ENCODE measurements at regions not wholly inside any gene's neighbourhood (a gene's known extent, or its start where the extent isn't known, plus 50 kb on each side); places are given as distances from the start of the nearest gene placed in this dataset.

DNA sequence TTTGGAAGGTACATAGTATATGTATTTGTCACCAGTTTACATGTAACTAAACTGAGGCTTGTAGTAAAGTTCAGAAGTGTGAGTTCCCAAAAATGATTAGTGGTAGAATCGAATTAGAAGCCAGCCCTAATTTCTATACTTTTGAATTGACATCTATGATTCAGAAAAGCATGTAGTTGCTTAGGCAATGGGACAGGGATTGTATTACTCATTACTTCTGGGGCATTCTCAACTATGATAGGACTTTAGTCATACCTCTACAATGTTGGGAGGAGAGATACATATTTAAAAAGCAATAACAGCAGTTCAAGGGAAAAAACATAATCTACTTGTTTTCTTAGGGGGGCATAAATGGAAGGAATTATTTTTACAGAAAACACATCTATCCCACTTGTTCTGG, 277.9 kb upstream of the E2F7 start:
- TF ChIP-seq, protein P1, sequence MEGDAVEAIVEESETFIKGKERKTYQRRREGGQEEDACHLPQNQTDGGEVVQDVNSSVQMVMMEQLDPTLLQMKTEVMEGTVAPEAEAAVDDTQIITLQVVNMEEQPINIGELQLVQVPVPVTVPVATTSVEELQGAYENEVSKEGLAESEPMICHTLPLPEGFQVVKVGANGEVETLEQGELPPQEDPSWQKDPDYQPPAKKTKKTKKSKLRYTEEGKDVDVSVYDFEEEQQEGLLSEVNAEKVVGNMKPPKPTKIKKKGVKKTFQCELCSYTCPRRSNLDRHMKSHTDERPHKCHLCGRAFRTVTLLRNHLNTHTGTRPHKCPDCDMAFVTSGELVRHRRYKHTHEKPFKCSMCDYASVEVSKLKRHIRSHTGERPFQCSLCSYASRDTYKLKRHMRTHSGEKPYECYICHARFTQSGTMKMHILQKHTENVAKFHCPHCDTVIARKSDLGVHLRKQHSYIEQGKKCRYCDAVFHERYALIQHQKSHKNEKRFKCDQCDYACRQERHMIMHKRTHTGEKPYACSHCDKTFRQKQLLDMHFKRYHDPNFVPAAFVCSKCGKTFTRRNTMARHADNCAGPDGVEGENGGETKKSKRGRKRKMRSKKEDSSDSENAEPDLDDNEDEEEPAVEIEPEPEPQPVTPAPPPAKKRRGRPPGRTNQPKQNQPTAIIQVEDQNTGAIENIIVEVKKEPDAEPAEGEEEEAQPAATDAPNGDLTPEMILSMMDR (IDR thresholded peaks at IDR 0.05) = no peak
- TF ChIP-seq EP300 (IDR thresholded peaks at IDR 0.05) (no peak), POLR2A (IDR thresholded peaks at IDR 0.05) (no peak)
